Neutrophil (primary cell): ENCODE measurements at regions not wholly inside any gene's neighbourhood (a gene's known extent, or its start where the extent isn't known, plus 50 kb on each side); places are given as distances from the start of the nearest gene placed in this dataset.

ENCODE experiments used
- H3K27ac ChIP-seq: fragments of 200-600 bp; sonication (generic); 2 replicates; pipeline ENCODE4 v1.5.1; 2016; ENCODE audit warnings: mild to moderate bottlenecking, moderate library complexity
- H3K27me3 ChIP-seq: fragments of 200-600 bp; sonication (generic); 2 replicates; pipeline ENCODE4 v1.6.0; 2016; ENCODE audit warnings: mild to moderate bottlenecking
- H3K36me3 ChIP-seq: fragments of 200-600 bp; sonication (generic); 2 replicates; pipeline ENCODE4 v1.5.1; 2017
- H3K4me1 ChIP-seq, 2 experiments: fragments of 200-600 bp in 1 of 2; sonication (generic) in 1 of 2; 1 replicate in 1 of 2; 2 replicates in 1 of 2; pipeline versions ENCODE4 v1.5.1 to v1.6.1; 2013 to 2016; ENCODE audit warnings: low read depth in 1 of 2, low read length in 1 of 2, mild to moderate bottlenecking in 1 of 2, moderate library complexity in 1 of 2; ENCODE audit not compliant: control insufficient read depth in 1 of 2, insufficient read depth in 1 of 2
- H3K4me3 ChIP-seq, 2 experiments: fragments of 200-600 bp in 1 of 2; sonication (generic) in 1 of 2; 1 replicate in 1 of 2; 2 replicates in 1 of 2; pipeline ENCODE4 v1.5.1; 2013 to 2016; ENCODE audit warnings: low read depth in 1 of 2, low read length in 1 of 2, mild to moderate bottlenecking in 1 of 2, moderate library complexity in 1 of 2
- H3K9me3 ChIP-seq: fragments of 200-600 bp; sonication (generic); 2 replicates; pipeline ENCODE4 v1.5.1; 2016
- CTCF ChIP-seq: fragments of 200-600 bp; sonication (generic); IDR thresholded peaks from 2 replicates; pipeline ENCODE4 v1.5.1; 2016; ENCODE audit warnings: antibody characterized with exemption

GRCh38 chr7:25069900-25070443 lies 55.1 kb downstream of the CYCS start:
- peaks cover 44% of the 10 kb centered on the region for H3K27me3 ChIP-seq
- H3K9me3 ChIP-seq: no peaks in the 10 kb centered on the region
- no peak overlapping the region for H3K4me3 ChIP-seq
- H3K36me3 ChIP-seq: no peaks in the 10 kb centered on the region
- H3K4me1 ChIP-seq: no peaks in the 10 kb centered on the region
- no peak overlapping the region for H3K27ac ChIP-seq
- TF ChIP-seq CTCF: peak; percentile 55

DNA sequence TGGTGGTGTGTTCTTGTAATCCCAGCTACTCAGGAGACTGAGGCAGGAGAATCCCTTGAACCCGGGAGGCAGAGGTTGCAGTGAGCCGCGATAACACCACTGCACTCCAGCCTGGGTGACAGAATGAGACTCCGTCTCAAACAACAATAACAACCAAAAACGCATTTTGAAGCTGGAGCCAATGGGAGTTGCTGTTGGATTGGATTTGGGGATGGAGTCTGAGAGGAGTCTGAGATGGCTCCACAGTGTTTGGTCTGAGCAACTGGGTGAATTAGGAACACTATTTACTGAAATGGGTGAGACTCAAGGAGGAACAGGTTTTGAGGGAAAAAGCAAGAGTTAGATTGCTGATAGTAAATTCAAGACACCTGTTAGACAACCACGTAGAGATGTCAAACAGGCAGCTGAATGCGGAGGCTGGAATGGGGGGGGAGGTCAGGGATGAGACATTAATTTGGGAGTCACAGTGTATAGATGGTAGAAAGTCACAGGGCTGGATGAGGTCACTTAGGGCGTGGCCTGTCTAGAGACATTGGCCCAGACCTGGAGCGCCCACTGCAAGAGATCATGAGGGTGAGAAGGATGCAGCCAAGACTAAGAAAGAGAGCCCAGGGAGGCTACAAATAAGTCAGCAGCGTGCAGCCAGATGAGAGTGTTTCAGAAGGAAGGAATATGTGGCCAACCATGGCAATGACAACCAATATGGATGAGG lies 56.4 kb downstream of the CYCS start:
- no peak overlapping the region for H3K27ac ChIP-seq
- TF ChIP-seq CTCF: no peak
- H3K36me3 ChIP-seq: no peaks in the 10 kb centered on the region
- H3K9me3 ChIP-seq: no peaks in the 10 kb centered on the region
- H3K27me3 ChIP-seq: peaks cover 31% of the 10 kb centered on the region
- H3K4me3 ChIP-seq: no peak overlapping the region
- H3K4me1 ChIP-seq: no peaks in the 10 kb centered on the region

- no peak for TF ChIP-seq CTCF
- Histone ChIP-seq H3K9me3 (no peaks in the 10 kb centered on the region), H3K27ac (no peak overlapping the region), H3K27me3 (peaks cover 24% of the 10 kb centered on the region), H3K36me3 (no peaks in the 10 kb centered on the region), H3K4me1 (no peaks in the 10 kb centered on the region), H3K4me3 (no peak overlapping the region)
These were observed 57.1 kb downstream of the CYCS start for GRCh38 chr7:25067726-25068501.

- no peaks in the 10 kb centered on the region for H3K36me3 ChIP-seq
These were observed 58.8 kb downstream of the CYCS start for GRCh38 chr7:25066253-25066652.

GRCh38 chr7:25062380-25062779 lies 62.7 kb downstream of the CYCS start:
- TF ChIP-seq CTCF: no peak
- H3K27me3 ChIP-seq: peaks cover 11% of the 10 kb centered on the region
- H3K36me3 ChIP-seq: no peaks in the 10 kb centered on the region
- no peaks in the 10 kb centered on the region for H3K9me3 ChIP-seq
- no peak overlapping the region for H3K4me3 ChIP-seq
- no peak overlapping the region for H3K27ac ChIP-seq
- no peaks in the 10 kb centered on the region for H3K4me1 ChIP-seq

More at GRCh38 chr7:25066253-25066652, 58.8 kb downstream of the CYCS start:
- Histone ChIP-seq H3K4me3 (no peak overlapping the region), H3K9me3 (no peaks in the 10 kb centered on the region), H3K27me3 (peaks cover 20% of the 10 kb centered on the region), H3K4me1 (no peaks in the 10 kb centered on the region), H3K27ac (no peak overlapping the region)
- no peak for TF ChIP-seq CTCF
